DMS153 (cell line): ENCODE measurements at regions not wholly inside any gene's neighbourhood (a gene's known extent, or its start where the extent isn't known, plus 50 kb on each side); places are given as distances from the start of the nearest gene placed in this dataset.
"Not testable (repeated sequence)": the region's sequence is repeated elsewhere in the genome, so short reads cannot be mapped to it uniquely, and the experiment has no call there.

ENCODE experiments used
- DNase-seq: peaks from one replicate; lab custom pipeline; 2025; lab: John Stamatoyannopoulos, UW

GRCh38 chr4:55028196-55028595, 97.2 kb downstream of the KDR start:
- DNase-seq: no peak

- DNase-seq: no peak
Measured at GRCh38 chr4:55027596-55027995, 97.8 kb downstream of the KDR start.

DNA sequence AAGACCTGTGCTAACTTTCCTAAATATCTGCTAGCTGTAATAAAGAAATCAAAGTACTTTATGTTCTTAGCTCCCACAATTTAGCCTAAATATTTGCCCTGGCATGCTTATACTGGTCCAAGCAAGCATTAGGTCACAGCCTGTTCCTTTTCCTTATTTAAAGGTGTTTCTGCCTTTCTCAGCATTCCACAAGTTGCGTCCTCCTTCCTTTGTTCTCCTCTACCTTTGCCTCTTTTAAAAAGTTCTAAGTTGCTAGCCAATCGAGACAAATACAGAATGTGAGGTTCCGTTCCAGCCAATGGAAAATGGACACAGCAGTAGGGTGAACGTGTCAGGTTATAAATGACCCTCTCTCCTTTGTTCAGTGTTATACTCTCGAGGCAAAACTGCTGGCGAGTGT, 99.9 kb downstream of the KDR start:
- not testable (repeated sequence) for DNase-seq

GRCh38 chr4:55023030-55023429, 102.4 kb downstream of the KDR start:
- no peak for DNase-seq

GRCh38 chr4:55021214-55021613, 104.2 kb downstream of the KDR start:
- no peak for DNase-seq

GRCh38 chr4:55020131-55020530, 105.3 kb downstream of the KDR start:
- no peak for DNase-seq

GRCh38 chr4:55018978-55019377, 106.4 kb downstream of the KDR start:
- DNase-seq: no peak

GRCh38 chr4:55018521-55018920, 106.9 kb downstream of the KDR start:
- no peak for DNase-seq

DNA sequence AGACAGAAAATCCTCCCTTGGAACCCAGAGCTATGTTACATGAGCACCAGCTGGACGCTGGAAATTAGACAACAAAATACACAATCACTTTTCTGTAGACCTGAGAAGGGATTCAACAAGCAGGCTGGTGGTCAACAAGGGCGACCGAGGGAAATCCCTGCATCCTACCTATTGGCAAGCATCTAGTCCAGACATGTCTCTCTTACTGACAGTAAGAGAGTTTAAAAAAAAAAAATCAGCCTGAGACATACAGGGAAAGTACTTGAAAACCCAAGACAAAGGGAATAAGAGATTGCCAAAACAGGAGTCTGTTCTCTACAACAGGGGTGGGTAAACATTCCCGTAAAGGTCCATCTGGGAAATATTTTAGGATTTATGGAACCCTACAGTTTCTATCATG, 108.0 kb downstream of the KDR start:
- DNase-seq: no peak

GRCh38 chr4:55016131-55016530, 109.3 kb downstream of the KDR start:
- DNase-seq: no peak

DNA sequence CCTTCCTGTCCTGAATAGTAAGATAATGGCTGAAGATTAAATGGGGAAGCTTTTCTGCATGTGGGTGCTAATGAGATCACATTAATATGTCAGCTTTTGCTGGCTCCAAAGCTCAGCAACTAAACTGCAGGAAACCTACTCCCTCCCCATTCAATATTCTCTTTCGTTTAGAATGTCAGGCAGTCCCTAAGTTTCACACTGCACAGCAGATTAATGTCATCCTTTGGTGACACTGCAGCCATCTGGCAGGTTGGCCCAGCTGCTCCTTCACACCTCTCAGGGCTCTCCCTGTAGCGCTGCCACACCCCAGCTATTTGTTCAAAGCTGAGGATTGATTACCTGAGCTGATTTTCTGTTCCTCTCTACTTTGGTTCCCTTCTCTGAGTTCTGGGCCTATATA, 110.5 kb downstream of the KDR start:
- peak; percentile 32 for DNase-seq

- DNase-seq: no peak
Measured at GRCh38 chr4:55013431-55013955, 111.9 kb downstream of the KDR start.

DNA sequence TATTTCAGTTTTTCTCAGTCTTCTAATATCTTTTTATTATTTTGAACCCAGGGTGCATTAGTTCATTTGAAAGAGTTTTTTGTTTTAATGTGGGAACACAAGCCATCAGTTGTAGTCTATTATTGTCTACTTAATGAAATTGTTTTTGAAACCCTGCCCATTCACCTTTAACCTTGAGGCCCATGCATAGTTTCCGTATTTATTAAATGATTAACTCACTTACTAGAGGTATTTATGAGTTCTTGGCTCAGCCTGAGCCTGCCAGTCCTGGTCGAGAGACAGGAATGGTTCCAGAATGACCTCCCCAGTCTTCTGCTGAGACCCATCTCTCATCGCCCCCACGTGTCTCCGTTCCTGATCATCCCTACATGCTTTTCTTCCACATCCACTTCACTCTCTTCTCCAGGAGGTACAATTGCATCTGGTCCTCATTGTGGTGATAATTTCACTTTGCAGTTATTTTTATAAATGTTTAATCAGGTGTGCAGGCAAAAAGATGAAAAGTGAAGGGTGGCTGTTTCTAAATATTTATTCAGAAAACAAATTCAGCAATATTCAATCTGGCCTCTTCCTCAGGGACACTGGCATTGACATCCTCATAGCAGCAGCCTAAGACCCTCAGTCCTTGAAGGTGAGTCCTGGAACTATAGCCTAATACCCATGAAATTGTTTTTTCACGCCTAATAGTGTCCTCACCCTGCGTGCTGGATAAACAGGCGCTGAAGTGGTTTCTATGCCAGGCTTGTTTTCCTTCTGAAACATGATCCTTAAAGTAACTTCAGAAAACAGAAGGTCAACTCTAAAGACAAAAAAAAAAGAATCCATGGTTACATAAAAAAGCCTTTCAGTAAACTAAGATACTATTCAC, 112.8 kb downstream of the KDR start:
- peak; percentile 20 for DNase-seq

- DNase-seq: no peak
Measured at GRCh38 chr4:55011761-55012160, 113.6 kb downstream of the KDR start.

DNA sequence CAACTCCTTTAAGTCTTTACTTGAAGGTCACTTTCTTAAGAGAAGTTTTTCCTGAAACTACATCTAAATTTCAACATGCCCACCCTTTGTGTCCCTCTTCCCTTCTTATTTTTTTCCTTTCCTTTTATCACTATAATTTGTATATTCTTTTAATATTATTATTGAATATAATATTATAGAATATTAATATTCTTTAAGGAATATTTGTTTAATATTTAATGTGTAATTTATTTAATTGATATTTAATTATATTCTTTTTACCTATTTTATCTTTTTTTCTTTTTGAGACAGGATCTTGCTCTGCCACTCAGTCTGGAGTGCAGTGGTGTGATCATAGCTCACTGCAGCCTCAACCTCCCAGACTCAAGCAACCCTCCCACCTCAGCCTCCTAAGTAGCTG, 114.8 kb downstream of the KDR start:
- no peak for DNase-seq

DNA sequence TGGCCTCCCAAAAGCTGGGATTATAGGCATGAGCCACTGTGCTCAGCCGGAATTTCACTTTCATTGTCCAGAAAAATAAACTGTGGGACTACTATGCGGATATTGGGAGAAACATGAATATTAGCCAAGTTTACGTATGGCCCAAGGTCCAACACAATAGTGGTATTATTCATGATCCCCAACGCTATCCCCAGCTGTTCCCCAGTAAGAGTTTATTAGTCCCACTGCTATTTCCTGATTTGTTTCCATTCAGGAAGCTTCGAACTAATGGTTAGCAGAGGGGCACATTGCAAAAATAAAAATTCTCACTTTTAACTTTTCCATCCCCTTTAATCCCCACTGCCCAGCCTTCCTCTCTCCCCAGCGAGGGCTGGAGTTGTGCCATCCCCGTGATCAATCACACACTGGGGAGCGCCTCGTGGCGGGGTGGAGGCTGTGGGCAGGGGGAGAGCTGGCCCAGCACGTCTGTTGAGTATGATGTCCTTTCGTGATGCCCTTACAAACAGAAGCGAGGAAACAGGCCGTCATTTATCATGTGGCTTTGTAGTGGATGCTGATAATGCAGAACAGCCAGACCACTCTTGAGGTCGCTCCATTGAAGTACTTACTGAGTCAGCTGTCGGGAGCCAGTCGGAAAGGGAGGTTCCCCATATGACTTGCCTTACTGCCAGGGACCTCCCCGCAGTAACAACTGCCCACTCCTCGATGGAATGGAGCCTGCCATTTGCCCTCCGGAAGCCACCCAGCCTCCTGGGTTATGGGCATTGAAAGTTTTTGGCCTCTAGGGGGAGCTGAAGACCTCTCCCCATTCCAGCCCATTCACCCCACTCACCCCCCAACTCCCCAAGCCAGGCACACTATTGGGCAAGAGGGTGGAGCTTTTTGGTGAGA, 117.0 kb downstream of the KDR start:
- DNase-seq: no peak

DNA sequence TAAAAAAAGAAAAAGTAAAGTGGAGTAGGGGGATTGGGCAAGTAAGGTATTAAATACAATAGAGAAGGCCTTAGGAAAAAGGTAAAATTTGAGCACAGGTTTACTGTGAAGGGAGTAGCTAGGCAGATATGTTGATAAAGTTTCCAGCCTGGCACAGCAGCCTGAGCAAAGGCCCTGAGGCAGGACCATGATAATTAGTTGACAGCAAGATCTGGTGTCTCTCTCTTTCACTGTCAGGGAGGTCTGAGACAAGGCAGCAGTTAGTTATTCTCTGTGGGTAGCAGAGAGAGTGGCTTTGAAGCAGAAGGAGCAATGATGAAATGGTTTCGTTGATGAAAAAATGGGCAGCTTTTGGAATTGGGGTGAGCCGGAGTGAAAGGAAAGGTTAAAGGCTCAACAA, 119.5 kb downstream of the KDR start:
- DNase-seq: no peak

GRCh38 chr4:55004831-55005230, 120.6 kb downstream of the KDR start:
- DNase-seq: no peak

DNA sequence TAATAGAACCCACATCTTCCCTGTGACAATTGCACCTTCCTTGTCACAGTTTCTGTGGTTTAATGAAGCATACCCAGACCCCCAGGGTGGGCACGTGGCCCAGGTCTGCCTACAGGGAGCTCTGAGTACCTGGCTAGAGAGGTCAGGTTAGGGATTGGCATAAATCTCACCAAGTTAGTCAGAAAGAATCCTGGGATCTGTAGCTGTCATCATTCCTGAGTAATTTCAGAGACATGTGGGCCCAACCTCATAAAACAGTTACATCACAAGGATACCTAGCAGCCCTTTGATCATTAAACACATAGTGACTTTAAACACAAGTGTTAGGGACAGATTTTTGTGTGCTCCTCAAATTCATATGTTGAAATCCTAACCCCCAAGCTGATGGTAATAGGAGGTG, 123.0 kb downstream of the KDR start:
- DNase-seq: no peak

GRCh38 chr4:55001538-55001937, 123.9 kb downstream of the KDR start:
- DNase-seq: no peak

DNA sequence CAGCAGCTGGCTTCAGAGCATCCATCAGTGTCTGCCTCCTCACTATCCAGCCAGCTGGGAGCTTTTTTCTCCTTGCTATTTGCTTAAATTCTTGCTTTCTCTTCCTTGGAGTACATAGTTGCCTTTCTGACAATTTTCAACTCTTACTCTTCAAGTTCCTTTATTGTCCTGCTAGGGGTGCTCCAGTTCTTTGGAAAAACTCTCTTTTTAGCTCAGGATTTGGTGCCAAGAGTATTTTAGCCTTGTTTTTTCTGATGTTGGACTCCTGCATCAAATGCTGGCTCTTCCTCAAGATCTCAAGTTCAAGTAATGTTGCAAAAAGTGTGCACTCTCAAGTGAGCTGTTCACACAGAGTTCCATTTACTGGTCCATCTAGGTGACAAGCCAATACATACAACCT, 126.4 kb downstream of the KDR start:
- no peak for DNase-seq

- DNase-seq: not testable (repeated sequence)
Measured at GRCh38 chr4:54993473-54994026, 131.8 kb downstream of the KDR start.

DNA sequence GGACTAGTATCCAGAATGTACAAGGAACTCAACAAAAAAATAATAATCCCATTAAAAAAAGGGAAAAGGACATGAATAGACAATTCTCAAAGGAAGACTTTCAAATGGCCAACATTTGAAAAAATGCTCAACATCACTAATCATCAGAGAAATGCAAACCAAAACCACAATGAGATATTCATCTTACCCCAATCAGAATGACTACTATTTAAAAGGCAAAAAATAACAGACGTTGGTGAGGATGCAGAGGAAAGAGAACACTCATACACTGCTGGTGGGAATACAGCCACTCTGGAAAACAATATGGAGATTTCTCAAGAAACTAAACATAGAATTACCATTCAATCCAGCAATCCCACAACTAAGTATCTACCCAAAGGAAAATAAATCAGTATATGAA, 133.1 kb downstream of the KDR start:
- no peak for DNase-seq
